MM.1S (cell line): ENCODE measurements at regions not wholly inside any gene's neighbourhood (a gene's known extent, or its start where the extent isn't known, plus 50 kb on each side); places are given as distances from the start of the nearest gene placed in this dataset.

Experiments used
- DNase-seq: peaks from one replicate; pipeline ENCODE4 v3.0.0-alpha.2; 2015
- H2AFZ ChIP-seq: fragments of 300-600 bp; sonication (generic); 2 replicates; pipeline ENCODE4 v1.6.0; 2016; ENCODE audit warnings: antibody characterized with exemption, low read length
- H3F3A ChIP-seq: fragments of 300-600 bp; sonication (generic); 2 replicates; pipeline ENCODE4 v1.6.1; 2016; ENCODE audit warnings: mild to moderate bottlenecking, antibody characterized with exemption, low read length, moderate library complexity, mixed read lengths; ENCODE audit not compliant: insufficient read depth
- H3K27ac ChIP-seq: fragments of 300-600 bp; sonication (generic); 2 replicates; pipeline ENCODE4 v1.5.1; 2016; ENCODE audit warnings: mild to moderate bottlenecking, low read length
- H3K27me3 ChIP-seq: fragments of 300-600 bp; sonication (generic); replicated peaks from 2 replicates; pipeline ENCODE4 v1.6.0; 2016; ENCODE audit warnings: low read length; ENCODE audit not compliant: insufficient read depth
- H3K36me3 ChIP-seq: fragments of 300-600 bp; sonication (generic); replicated peaks from 2 replicates; pipeline ENCODE4 v1.6.1; 2016; ENCODE audit warnings: mild to moderate bottlenecking, low read length, mixed read lengths; ENCODE audit not compliant: insufficient read depth
- H3K4me1 ChIP-seq: fragments of 300-600 bp; sonication (generic); 2 replicates; pipeline ENCODE4 v1.6.1; 2016; ENCODE audit warnings: low read length, mixed read lengths
- H3K4me2 ChIP-seq: fragments of 300-600 bp; sonication (generic); 2 replicates; pipeline ENCODE4 v1.6.0; 2016; ENCODE audit warnings: low read depth, low read length
- H3K4me3 ChIP-seq: fragments of 300-600 bp; sonication (generic); 2 replicates; pipeline ENCODE4 v1.5.1; 2016; ENCODE audit warnings: low read length, mixed read lengths
- H3K79me2 ChIP-seq: fragments of 300-600 bp; sonication (generic); 2 replicates; pipeline ENCODE4 v1.6.1; 2016; ENCODE audit warnings: mixed run types, low read length, mixed read lengths
- H3K9ac ChIP-seq: fragments of 300-600 bp; sonication (generic); 2 replicates; pipeline ENCODE4 v1.6.1; 2016; ENCODE audit warnings: low read length, mixed read lengths
- H3K9me2 ChIP-seq: fragments of 300-600 bp; sonication (generic); replicated peaks from 2 replicates; pipeline ENCODE4 v1.6.1; 2016; ENCODE audit warnings: mild to moderate bottlenecking, low read length, mixed read lengths; ENCODE audit not compliant: insufficient read depth
- H3K9me3 ChIP-seq: fragments of 300-600 bp; sonication (generic); replicated peaks from 2 replicates; pipeline ENCODE4 v1.6.1; 2016; ENCODE audit warnings: mild to moderate bottlenecking, low read length, mixed read lengths; ENCODE audit not compliant: insufficient read depth
- H4K20me1 ChIP-seq: fragments of 300-600 bp; sonication (generic); 2 replicates; pipeline ENCODE4 v1.6.1; 2016; ENCODE audit warnings: mild to moderate bottlenecking, low read length, moderate library complexity, mixed read lengths; ENCODE audit not compliant: insufficient read depth
- CTCF ChIP-seq: fragments of 300-600 bp; sonication (generic); IDR thresholded peaks from 2 replicates; pipeline ENCODE4 v1.5.1; 2016; ENCODE audit warnings: antibody characterized with exemption, low read length, mixed read lengths
- EZH2 ChIP-seq: fragments of 300-600 bp; sonication (generic); optimal IDR thresholded peaks from 2 replicates; pipeline ENCODE3; 2017; ENCODE audit warnings: low read depth, mild to moderate bottlenecking, antibody characterized with exemption, low read length, mixed read lengths
- EZH2phosphoT487 ChIP-seq: fragments of 300-600 bp; sonication (generic); IDR thresholded peaks from 2 replicates; pipeline ENCODE4 v1.6.1; 2018; ENCODE audit warnings: antibody characterized with exemption, low read length

- no peaks in the 10 kb centered on the region for H3K4me1 ChIP-seq
- no peak overlapping the region for H3K9ac ChIP-seq
Observed at GRCh38 chr12:61412201-61412600, 848.0 kb upstream of the USP15 start.

DNA sequence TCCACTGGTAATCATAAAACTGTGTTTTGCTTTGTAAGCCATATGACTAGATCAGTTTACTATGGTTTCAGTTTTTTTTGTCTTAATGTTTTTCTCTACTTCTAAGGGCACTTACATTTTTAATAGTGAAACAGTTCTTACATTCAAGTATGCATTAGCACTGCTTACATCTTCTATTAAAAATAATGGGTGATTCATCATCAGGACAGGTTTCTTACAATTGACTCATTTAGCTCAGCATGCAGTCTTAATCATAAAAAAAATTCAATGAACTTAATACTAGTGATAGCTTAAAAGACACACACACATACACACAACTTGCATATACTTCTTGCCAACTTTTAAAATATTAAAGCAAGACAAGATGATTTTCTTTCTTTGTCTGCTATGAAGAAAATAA is 845.7 kb upstream of the USP15 start:
- Histone ChIP-seq H3K9ac (no peak overlapping the region), H3K9me2 (no peaks in the 10 kb centered on the region), H3K36me3 (no peaks in the 10 kb centered on the region), H3K4me3 (no peak overlapping the region), H3F3A (no peaks in the 10 kb centered on the region), H3K4me2 (no peak overlapping the region), H4K20me1 (no peaks in the 10 kb centered on the region), H3K4me1 (no peaks in the 10 kb centered on the region), H3K9me3 (no peaks in the 10 kb centered on the region), H3K27ac (no peak overlapping the region), H3K79me2 (no peaks in the 10 kb centered on the region), H2AFZ (no peak overlapping the region), H3K27me3 (no peaks in the 10 kb centered on the region)
- TF ChIP-seq CTCF (no peak), EZH2 (no peak), EZH2phosphoT487 (no peak)
- DNase-seq: no peak

More at GRCh38 chr12:61412201-61412600, 848.0 kb upstream of the USP15 start:
- TF ChIP-seq EZH2phosphoT487 (no peak), CTCF (no peak), EZH2 (no peak)
- no peaks in the 10 kb centered on the region for H3K36me3 ChIP-seq
- no peaks in the 10 kb centered on the region for H3K9me2 ChIP-seq
- H3K27ac ChIP-seq: no peak overlapping the region
- no peaks in the 10 kb centered on the region for H3K79me2 ChIP-seq
- no peaks in the 10 kb centered on the region for H3K27me3 ChIP-seq
- no peak for DNase-seq
- H3K4me3 ChIP-seq: no peak overlapping the region
- no peaks in the 10 kb centered on the region for H3F3A ChIP-seq
- no peaks in the 10 kb centered on the region for H3K9me3 ChIP-seq
- no peaks in the 10 kb centered on the region for H4K20me1 ChIP-seq
- no peak overlapping the region for H2AFZ ChIP-seq
- no peak overlapping the region for H3K4me2 ChIP-seq

- no peaks in the 10 kb centered on the region for H4K20me1 ChIP-seq
- no peak overlapping the region for H3K27ac ChIP-seq
- DNase-seq: no peak
- H2AFZ ChIP-seq: no peak overlapping the region
- H3K4me2 ChIP-seq: no peak overlapping the region
- H3K9ac ChIP-seq: no peak overlapping the region
- no peaks in the 10 kb centered on the region for H3K4me1 ChIP-seq
- no peaks in the 10 kb centered on the region for H3K27me3 ChIP-seq
- no peaks in the 10 kb centered on the region for H3K36me3 ChIP-seq
- H3F3A ChIP-seq: no peaks in the 10 kb centered on the region
- TF ChIP-seq EZH2: no peak
- TF ChIP-seq CTCF: no peak
- no peak for TF ChIP-seq EZH2phosphoT487
- no peaks in the 10 kb centered on the region for H3K9me3 ChIP-seq
- H3K9me2 ChIP-seq: no peaks in the 10 kb centered on the region
- H3K4me3 ChIP-seq: no peak overlapping the region
- no peaks in the 10 kb centered on the region for H3K79me2 ChIP-seq
Observed at GRCh38 chr12:61422786-61423185, 837.4 kb upstream of the USP15 start.

GRCh38 chr12:61452076-61452475 is 808.1 kb upstream of the USP15 start:
- H3K27me3 ChIP-seq: no peaks in the 10 kb centered on the region
- no peak overlapping the region for H3K9ac ChIP-seq
- TF ChIP-seq EZH2phosphoT487: no peak
- TF ChIP-seq EZH2: no peak
- no peak for TF ChIP-seq CTCF
- no peaks in the 10 kb centered on the region for H3K4me1 ChIP-seq
- no peak overlapping the region for H2AFZ ChIP-seq
- no peak for DNase-seq
- H3K27ac ChIP-seq: no peak overlapping the region
- no peaks in the 10 kb centered on the region for H4K20me1 ChIP-seq
- H3K9me3 ChIP-seq: no peaks in the 10 kb centered on the region
- no peak overlapping the region for H3K4me3 ChIP-seq
- no peaks in the 10 kb centered on the region for H3F3A ChIP-seq
- no peaks in the 10 kb centered on the region for H3K9me2 ChIP-seq
- H3K36me3 ChIP-seq: no peaks in the 10 kb centered on the region
- H3K4me2 ChIP-seq: no peak overlapping the region
- no peaks in the 10 kb centered on the region for H3K79me2 ChIP-seq
